IMR-90 (cell line): ENCODE measurements at regions not wholly inside any gene's neighbourhood (a gene's known extent, or its start where the extent isn't known, plus 50 kb on each side); places are given as distances from the start of the nearest gene placed in this dataset.

Experiments
- CEBPB ChIP-seq: IDR thresholded peaks from 2 replicates; pipeline ENCODE4 v1.6.1; 2012; ENCODE audit warnings: low read depth, low read length, improper control_type of control experiment
- CTCF ChIP-seq: conservative IDR thresholded peaks from 2 replicates; pipeline ENCODE4 v1.5.1; 2012; ENCODE audit warnings: mild to moderate bottlenecking, low read depth, low read length, improper control_type of control experiment
- MAFK ChIP-seq: IDR thresholded peaks from 2 replicates; pipeline ENCODE4 v1.6.1; 2012; ENCODE audit warnings: low read depth, low read length, improper control_type of control experiment
- MAZ ChIP-seq: IDR thresholded peaks from 2 replicates; pipeline ENCODE4 v1.6.1; 2012; ENCODE audit warnings: low read depth, mild to moderate bottlenecking, low read length, improper control_type of control experiment, moderate library complexity, borderline replicate concordance
- POLR2A ChIP-seq: IDR thresholded peaks from 2 replicates; pipeline ENCODE4 v1.6.1; 2012; ENCODE audit warnings: mild to moderate bottlenecking, low read depth, low read length
- RCOR1 ChIP-seq: IDR thresholded peaks from 2 replicates; pipeline ENCODE4 v1.6.1; 2012; ENCODE audit warnings: mild to moderate bottlenecking, low read length, improper control_type of control experiment; ENCODE audit not compliant: insufficient replicate concordance
- USF2 ChIP-seq: fragments of 150-350 bp; IDR thresholded peaks from 2 replicates; pipeline ENCODE4 v1.6.1; 2017; ENCODE audit warnings: mild to moderate bottlenecking, antibody characterized with exemption, low read length, low read depth

- TF ChIP-seq USF2: no peak
- TF ChIP-seq CTCF: no peak
- TF ChIP-seq POLR2A: no peak
- TF ChIP-seq MAFK: no peak
- TF ChIP-seq CEBPB: no peak
- no peak for TF ChIP-seq RCOR1
- no peak for TF ChIP-seq MAZ
These were observed 1817.2 kb upstream of the CDH9 start for GRCh38 chr5:28855626-28856025.
